ENCODE measurements at regions not wholly inside any gene's neighbourhood (a gene's known extent, or its start where the extent isn't known, plus 50 kb on each side); places are given as distances from the start of the nearest gene placed in this dataset.
"Not testable (repeated sequence)": the region's sequence is repeated elsewhere in the genome, so short reads cannot be mapped to it uniquely, and the experiment has no call there.

- no peak for DNase-seq
These were observed 781.4 kb downstream of the BRINP3 start for GRCh38 chr1:189696297-189696696.

- no peak for DNase-seq
These were observed 780.6 kb downstream of the BRINP3 start for GRCh38 chr1:189697113-189697512.

DNA sequence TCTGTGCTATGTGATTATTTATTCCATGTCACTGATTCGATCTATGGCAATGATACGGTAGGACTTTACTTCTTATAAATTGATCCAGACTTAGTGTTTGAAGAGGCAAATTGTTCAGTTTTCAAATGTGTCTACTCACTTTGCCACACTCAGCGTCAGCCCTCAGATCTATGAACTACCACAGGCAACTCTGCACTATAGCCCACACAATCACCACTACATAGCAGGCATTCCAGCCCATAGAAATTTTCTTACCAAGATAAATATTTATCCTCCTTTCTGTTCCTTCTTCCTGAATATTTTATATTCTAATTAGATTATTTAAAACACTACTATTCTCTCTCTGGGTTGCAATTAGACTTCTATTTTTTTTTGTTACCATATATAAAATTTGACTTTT lies 776.1 kb downstream of the BRINP3 start:
- DNase-seq: no peak

DNA sequence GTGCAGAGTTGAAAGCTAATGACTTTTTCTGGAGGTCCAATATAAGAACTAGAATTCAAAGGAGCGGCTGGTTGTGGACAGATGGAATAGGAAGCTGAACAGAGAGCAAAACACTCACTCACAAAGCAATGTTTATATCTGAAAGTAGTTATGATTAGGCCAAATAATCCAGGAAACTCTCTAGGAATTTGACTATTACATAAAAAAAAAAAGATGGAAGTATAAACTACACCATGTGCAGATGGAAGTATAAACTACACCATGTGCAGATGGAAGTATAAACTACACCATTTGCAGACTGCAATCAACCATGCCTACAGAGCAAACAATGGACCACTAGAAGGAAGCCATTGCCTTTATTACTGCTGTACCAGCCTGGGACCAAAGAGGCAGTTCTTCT lies 771.1 kb downstream of the BRINP3 start:
- DNase-seq: no peak

DNA sequence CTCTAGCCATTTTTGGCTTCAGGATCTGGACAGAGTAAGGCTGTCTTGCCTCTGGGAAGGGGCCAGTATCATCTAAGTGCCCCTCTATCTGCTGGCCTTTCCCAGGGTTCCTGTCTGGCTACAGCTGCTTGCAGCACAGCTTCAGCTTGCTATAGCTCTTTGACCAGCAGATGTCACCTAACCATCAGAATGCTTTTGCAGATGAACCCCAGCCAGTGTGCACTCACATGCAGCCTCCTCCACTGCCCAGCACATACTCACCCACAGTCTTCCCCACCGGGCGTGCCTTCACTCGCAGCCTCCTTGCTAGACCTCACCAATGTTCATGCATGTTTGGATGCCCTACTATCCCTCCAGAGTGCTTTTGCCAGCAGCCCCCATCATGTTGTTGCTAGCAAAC lies 769.0 kb downstream of the BRINP3 start:
- no peak for DNase-seq

- DNase-seq: not testable (repeated sequence)
These were observed 759.4 kb downstream of the BRINP3 start for GRCh38 chr1:189718147-189718795.

DNA sequence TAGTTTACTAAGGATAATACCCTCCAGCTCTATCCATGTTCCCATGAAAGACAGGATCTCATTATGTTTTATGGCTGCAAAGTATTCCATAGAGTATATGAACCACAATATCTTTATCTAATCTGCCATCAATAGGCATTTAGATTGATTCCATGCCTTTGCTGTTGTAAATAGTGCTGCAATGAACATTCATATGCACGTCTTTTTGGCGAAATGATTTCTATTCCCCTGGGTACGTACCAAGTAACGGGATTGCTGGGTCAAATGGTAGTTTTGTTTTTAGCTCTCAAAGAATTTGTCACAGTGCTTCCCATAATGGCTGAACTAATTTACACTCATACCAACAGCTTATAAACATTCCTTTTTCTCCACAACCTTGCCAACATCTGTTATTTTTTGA lies 750.9 kb downstream of the BRINP3 start:
- no peak for DNase-seq

DNA sequence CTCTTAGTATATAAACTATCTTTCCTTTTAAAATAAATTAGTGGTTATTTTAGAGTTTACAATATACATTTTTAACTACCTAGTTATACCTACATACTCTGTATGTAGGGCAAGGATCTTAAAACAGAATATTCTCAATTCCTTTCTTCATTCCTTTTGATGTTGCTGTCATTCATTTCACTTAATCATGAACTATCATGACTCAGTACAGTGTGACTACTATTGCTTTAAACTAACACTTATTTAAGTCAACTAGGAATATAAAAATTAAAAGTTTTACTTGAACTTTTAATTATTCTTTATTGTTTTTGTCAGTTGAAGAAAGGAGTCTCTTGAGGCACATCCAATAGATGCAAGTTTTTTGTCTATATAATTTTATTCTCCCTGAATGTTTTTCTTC lies 726.4 kb downstream of the BRINP3 start:
- no peak for DNase-seq

GRCh38 chr1:189752461-189752995 lies 725.1 kb downstream of the BRINP3 start:
- DNase-seq: no peak

DNA sequence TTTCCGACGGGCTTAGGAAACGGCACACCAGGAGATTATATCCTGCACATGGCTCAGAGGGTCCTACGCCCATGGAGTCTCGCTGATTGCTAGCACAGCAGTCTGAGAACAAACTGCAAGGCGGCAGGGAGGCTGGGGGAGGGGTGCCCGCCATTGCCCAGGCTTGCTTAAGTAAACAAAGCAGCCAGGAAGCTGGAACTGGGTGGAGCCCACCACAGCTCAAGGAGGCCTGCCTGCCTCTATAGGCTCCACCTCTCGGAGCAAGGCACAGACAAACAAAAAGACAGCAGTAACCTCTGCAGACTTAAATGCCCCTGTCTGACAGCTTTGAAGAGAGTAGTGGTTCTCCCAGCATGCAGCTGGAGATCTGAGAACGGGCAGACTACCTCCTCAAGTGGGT lies 722.6 kb downstream of the BRINP3 start:
- DNase-seq: not testable (repeated sequence)

DNA sequence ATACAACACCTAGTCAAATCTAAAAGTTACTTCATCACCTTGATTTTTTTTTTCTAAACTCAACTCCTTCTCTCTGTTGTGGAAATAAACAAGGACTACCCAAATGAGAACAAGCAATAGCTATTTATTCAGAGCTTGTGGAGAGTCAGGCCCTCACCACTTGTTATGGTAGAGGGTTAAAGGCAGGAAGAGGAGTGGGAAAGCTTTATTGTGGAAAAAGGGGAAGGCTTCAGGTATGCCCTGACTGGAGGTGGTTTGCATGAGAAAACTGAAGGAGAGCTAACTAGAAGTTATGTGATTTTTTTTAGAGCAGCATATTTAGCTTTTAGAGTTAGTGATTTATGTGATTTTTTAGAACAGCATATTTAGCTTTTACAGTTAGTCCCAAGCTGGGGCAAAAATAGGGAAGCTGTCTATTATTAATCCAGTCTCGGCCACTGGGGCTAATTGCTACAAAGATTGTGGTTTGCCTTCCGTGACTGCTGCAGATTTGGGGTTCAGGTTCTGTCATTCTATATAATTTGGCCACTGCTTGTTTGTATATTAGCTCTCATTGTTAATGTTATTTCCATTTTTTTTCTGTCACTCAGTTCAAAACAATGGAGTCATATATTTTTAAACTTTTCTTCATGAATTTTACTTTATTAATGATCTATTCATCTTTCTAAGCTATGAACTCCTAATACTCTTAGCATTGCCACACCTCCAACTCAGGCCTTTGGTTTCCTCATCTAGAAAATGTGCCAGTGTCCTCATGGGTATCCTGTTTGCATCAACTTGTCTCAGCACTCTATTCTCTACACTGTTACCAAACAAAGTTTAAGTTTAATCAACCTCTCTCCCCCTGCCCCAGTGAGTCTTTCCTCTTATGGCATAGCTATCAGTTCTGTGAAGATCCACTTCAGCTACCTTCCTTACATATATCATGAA lies 713.0 kb downstream of the BRINP3 start:
- DNase-seq: no peak

- DNase-seq: no peak
These were observed 708.2 kb downstream of the BRINP3 start for GRCh38 chr1:189769448-189769847.

DNA sequence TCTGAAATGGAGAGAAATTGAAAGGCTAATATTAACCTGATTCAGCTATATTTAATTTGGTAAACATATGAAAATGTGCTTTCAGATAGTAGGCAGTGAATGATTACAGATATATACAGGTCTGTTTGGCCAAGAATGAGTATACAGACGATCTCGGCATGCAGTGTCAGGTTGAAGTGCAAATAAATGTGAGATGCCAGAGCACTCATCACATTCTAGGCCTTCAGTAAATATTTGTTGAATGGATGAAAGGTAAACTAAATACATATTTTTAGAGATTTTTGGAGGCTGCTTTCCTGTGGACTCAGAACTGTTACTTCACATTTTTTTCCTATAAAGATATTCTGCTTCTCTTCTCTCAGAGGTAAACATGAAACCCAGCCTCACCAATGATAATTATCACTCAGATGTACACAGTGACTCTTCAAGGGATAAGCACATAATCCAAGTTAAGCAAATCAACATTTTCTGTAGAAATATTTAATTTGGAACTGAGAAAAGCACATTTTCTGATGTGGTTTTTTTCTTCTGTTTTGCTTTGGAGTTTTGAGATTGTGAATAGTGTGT lies 702.9 kb downstream of the BRINP3 start:
- DNase-seq: no peak

GRCh38 chr1:189775343-189775742 lies 702.3 kb downstream of the BRINP3 start:
- DNase-seq: no peak

- DNase-seq: no peak
These were observed 698.6 kb downstream of the BRINP3 start for GRCh38 chr1:189779034-189779433.

- no peak for DNase-seq
These were observed 695.4 kb downstream of the BRINP3 start for GRCh38 chr1:189782295-189782694.

- no peak for DNase-seq
These were observed 694.2 kb downstream of the BRINP3 start for GRCh38 chr1:189783456-189783855.

DNA sequence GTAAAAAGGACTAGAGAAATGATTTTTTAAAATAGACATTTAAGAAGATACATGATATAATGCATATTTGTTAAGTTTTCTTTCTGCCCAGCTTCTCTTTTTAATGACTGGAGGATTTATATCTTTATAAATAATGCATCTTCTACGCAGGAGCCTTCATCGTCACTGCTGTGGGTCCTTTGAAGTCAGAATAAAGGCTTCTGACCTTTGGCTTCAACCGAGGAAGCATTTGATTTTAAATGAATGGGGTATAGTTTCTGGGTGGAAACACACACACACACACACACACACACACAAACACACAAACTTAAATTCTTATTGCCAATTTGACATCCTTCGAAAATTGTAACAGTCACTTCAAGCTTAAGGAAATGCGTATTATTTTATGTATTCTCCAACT lies 690.9 kb downstream of the BRINP3 start:
- DNase-seq: no peak

DNA sequence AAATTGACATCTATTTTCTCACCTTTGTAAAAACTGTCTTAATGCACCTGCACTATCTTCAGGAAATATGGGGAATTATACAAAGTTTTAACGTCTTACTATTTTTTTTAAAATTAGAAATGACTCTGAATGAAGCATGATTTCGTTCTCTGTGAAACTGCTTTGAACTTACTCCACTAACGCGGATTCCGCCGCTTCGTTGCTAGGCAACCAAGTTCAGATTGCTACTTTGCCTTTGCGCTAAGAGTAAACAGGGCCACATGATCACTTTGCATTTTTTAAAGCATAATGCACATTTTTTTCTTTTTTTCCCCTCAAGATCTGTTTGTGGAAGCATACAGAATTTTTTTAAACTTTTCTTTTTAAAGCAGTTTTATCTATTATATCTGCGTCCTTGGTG lies 690.5 kb downstream of the BRINP3 start:
- DNase-seq: no peak

- no peak for DNase-seq
These were observed 687.3 kb downstream of the BRINP3 start for GRCh38 chr1:189790335-189790734.

GRCh38 chr1:189803364-189803763 lies 674.3 kb downstream of the BRINP3 start:
- no peak for DNase-seq

- DNase-seq: no peak
These were observed 673.3 kb downstream of the BRINP3 start for GRCh38 chr1:189804352-189804751.

DNA sequence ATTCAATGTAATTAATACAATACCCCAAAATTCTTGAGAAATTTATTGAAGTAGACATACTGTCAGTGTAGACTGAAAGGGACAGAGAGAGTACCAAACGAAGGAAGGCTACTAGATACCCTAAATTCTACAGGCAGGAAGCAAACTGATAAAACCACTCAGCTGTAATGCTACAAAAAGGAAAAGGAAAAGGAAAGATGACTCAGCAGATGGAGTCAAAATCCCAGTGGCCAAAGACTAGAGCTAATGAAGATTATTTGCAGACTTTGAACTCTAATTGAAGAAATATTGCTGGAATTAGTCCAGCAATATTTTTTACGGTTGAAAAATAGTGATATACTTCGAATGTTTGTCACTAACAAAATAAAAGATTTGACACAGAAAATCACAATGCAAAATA lies 671.9 kb downstream of the BRINP3 start:
- no peak for DNase-seq

GRCh38 chr1:189810639-189811038 lies 667.0 kb downstream of the BRINP3 start:
- DNase-seq: not testable (repeated sequence)

Measured in suppressor macrophage (primary cell).